Lung (tissue), 11 donors: ENCODE measurements at regions not wholly inside any gene's neighbourhood (a gene's known extent, or its start where the extent isn't known, plus 50 kb on each side); places are given as distances from the start of the nearest gene placed in this dataset.
A peak's percentile ranks its signal among the peaks of the same experiment; 100 is the strongest.
"Not testable (repeated sequence)": the region's sequence is repeated elsewhere in the genome, so short reads cannot be mapped to it uniquely, and the experiment has no call there.

ENCODE experiments used
- ATAC-seq: fragments of 200-7000 bp; cut with Tn5 transposase; one replicate; pipeline ENCODE4 v1.9.1; 2020; ENCODE audit warnings: moderate number of reproducible peaks; ENCODE audit not compliant: insufficient read depth, low FRiP score
- DNase-seq, 3 donors: peaks; one replicate each; pipeline ENCODE4 v3.0.0-alpha.2; 2013 to 2017
- H3K27ac ChIP-seq, 2 donors: one replicate each; pipeline ENCODE4 v1.5.1; 2013; ENCODE audit warnings: mild to moderate bottlenecking in 2 of 2, moderate library complexity in 2 of 2, control low read depth in 1 of 2, inconsistent platforms in 1 of 2, low read depth in 1 of 2, low read length in 1 of 2
- H3K27me3 ChIP-seq, 3 donors: one replicate each; pipeline ENCODE4 v1.5.1; 2013; ENCODE audit warnings: low read length in 2 of 3; ENCODE audit not compliant: control insufficient read depth in 3 of 3, insufficient read depth in 3 of 3
- H3K36me3 ChIP-seq, 4 donors: one replicate each; pipeline ENCODE4 v1.5.1; 2013; ENCODE audit warnings: low read length in 4 of 4, mild to moderate bottlenecking in 1 of 4, moderate library complexity in 1 of 4; ENCODE audit not compliant: control insufficient read depth in 4 of 4, insufficient read depth in 4 of 4
- H3K4me1 ChIP-seq, 5 donors: one replicate each; pipeline ENCODE4 v1.5.1; 2013; ENCODE audit warnings: low read length in 5 of 5, mild to moderate bottlenecking in 2 of 5, moderate library complexity in 1 of 5; ENCODE audit not compliant: control insufficient read depth in 5 of 5, insufficient read depth in 5 of 5
- H3K4me3 ChIP-seq: one replicate; pipeline ENCODE4 v1.5.1; 2013; ENCODE audit warnings: mild to moderate bottlenecking, control low read depth, moderate library complexity
- H3K9ac ChIP-seq, 2 donors: one replicate each; pipeline ENCODE4 v1.5.1; 2013; ENCODE audit warnings: low read length in 2 of 2, control low read depth in 1 of 2; ENCODE audit not compliant: insufficient read depth in 1 of 2
- H3K9me3 ChIP-seq, 4 donors: one replicate each; pipeline ENCODE4 v1.5.1; 2013; ENCODE audit warnings: low read length in 3 of 4, mild to moderate bottlenecking in 1 of 4, moderate library complexity in 1 of 4; ENCODE audit not compliant: control insufficient read depth in 4 of 4, insufficient read depth in 3 of 4
- CTCF ChIP-seq: IDR thresholded peaks from 2 replicates; pipeline ENCODE4 v1.5.1; 2012; ENCODE audit warnings: mild to moderate bottlenecking; ENCODE audit errors: control extremely low read depth, extremely low read depth
- WGBS, 2 donors: extraction: QIAGEN DNeasy Blood & Tissue Kit; methylation state at CpG; one replicate each; pipeline ENCODE4 v1.1.7; 2013; 5-methylcytosine and 5-hydroxymethylcytosine counted together
- donor health status: control.
- donor health status: control.
- donor health status: Bipolar disorder and iron deficiency.
- donor health status: healthy.
- donor health status: DM: yes; HTN: yes; CAD: no.

DNA sequence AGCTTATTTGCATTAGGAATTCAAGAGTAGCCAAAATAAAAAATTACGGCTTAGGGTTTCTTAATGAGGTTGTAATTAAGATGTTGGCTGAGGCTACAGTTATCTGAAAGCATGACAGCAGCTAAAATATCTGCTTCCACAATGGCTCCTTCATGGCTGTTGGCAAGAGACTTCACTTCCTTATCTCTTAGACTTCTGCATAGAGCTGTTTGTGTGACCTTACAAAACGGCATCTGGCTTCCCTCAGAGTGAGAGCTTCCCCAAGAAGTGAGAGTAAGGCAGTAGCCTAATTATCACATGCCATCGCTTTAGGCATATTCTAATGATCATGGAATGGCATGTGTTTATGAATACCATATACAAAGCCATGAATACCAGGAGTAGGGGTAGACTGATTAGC lies 57.6 kb downstream of the CCDC59 start:
- H3K4me1 ChIP-seq, result peaks cover 0 to 3% (median 0%) of the 10 kb centered on the region in 5 donors
- no peak for TF ChIP-seq CTCF
- 38 to 49% methylated on average over 3 of the region's 3 CpGs for WGBS, 2 donors
- no peak overlapping the region for H3K27ac ChIP-seq
- no peak overlapping the region for H3K4me3 ChIP-seq
- no peaks in the 10 kb centered on the region for H3K27me3 ChIP-seq
- H3K36me3 ChIP-seq, result no peaks in the 10 kb centered on the region
- H3K9ac ChIP-seq, result no peak overlapping the region
- H3K9me3 ChIP-seq, result no peaks in the 10 kb centered on the region
- DNase-seq, result peak in 2 of 3 donors; percentile 32 to 46
- no peak for ATAC-seq

- no peak overlapping the region for H3K9ac ChIP-seq
- ATAC-seq (no peak), DNase-seq (peak in 2 of 3 donors; percentile 10 to 36)
- H3K27me3 ChIP-seq, result no peaks in the 10 kb centered on the region
- H3K27ac ChIP-seq, result no peak overlapping the region
- H3K36me3 ChIP-seq, result no peaks in the 10 kb centered on the region
- no peak overlapping the region for H3K4me3 ChIP-seq
- peaks cover 0 to 3% (median 0%) of the 10 kb centered on the region in 5 donors for H3K4me1 ChIP-seq
- WGBS, 2 donors, result 16 to 30% methylated on average over 2 of the region's 2 CpGs
- no peak for TF ChIP-seq CTCF
- no peaks in the 10 kb centered on the region for H3K9me3 ChIP-seq
Observed at GRCh38 chr12:82299319-82300025, 58.7 kb downstream of the CCDC59 start.

DNA sequence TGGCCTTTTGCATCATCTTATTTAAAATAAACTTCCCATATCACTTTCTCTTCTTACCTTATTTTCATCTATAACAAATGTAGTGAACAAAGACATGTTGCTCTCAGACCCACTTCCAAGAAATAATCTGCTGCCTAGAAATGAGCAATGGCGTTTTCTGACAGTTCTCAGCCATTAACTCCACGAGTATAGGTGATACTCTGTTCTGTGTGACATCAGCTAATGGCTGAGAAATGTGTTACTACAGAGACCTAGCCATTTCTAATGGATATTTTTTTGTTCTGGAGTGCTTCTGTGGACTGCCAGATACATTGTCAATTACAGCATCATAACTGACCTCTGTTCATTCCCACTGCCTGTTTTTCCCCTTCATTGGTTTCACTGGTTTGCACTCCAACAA lies 67.8 kb downstream of the CCDC59 start:
- no peak overlapping the region for H3K27ac ChIP-seq
- no peak overlapping the region for H3K4me3 ChIP-seq
- DNase-seq (no peak), ATAC-seq (no peak)
- no peaks in the 10 kb centered on the region for H3K4me1 ChIP-seq
- no peak for TF ChIP-seq CTCF
- no peaks in the 10 kb centered on the region for H3K36me3 ChIP-seq
- H3K9ac ChIP-seq, result no peak overlapping the region
- WGBS, 2 donors, result 43 to 52% methylated on average over 2 of the region's 2 CpGs
- H3K9me3 ChIP-seq, result no peaks in the 10 kb centered on the region
- H3K27me3 ChIP-seq, result no peaks in the 10 kb centered on the region

DNA sequence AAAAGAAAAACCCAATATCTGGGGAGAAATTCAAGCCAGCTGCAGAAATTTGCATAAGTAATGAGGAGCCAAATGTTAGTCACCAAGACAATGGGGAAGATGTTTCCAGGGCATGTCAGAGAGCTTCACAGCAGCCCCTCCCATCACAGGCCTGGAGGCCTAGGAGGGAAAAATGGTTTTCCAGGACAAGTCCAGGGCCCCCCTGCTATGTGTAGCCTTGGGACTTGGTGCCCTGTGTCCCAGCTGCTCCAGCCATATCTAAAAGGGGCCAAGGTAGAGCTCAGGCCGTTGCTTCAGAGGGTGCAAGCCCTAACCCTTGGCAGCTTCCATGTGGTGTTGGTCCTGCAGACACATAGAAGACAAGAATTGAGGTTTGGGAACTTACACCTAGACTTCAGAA lies 76.9 kb downstream of the CCDC59 start:
- H3K27me3 ChIP-seq, DNase-seq, H3K36me3 ChIP-seq, ATAC-seq, H3K4me3 ChIP-seq, H3K9me3 ChIP-seq, H3K9ac ChIP-seq, H3K27ac ChIP-seq, H3K4me1 ChIP-seq: not testable (repeated sequence)
- 0% methylated on average over 1 of the region's 1 CpG for WGBS, 2 donors
